K562 (cell line): ENCODE measurements at regions not wholly inside any gene's neighbourhood (a gene's known extent, or its start where the extent isn't known, plus 50 kb on each side); places are given as distances from the start of the nearest gene placed in this dataset.

Experiments used
- ATAC-seq: fragments of 200-7000 bp; cut with Tn5 transposase; 3 replicates; pipeline ENCODE4 v1.9.1; 2020; ENCODE audit warnings: moderate library complexity
- BruUV-seq: library from RNA; stranded (reverse); fragments of 400-500 nt; replicated peaks from 2 replicates; lab custom pipeline; 2021; lab: Mats Ljungman, UMichigan
- CTCF ChIA-PET: fragments of 300-600 bp; formaldehyde crosslinking; extraction: SDS; loops from one replicate; lab custom pipeline; 2021; ENCODE audit warnings: low intra/inter-chr PET ratio; lab: Yijun Ruan, JAX
- POLR2A ChIA-PET: fragments of 300-600, 350-650 bp; sonication (Branson Sonifier 250); formaldehyde crosslinking; extraction: SDS; loops from one replicate; lab custom pipeline; 2021; ENCODE audit warnings: antibody characterized with exemption, inconsistent platforms; lab: Yijun Ruan, JAX
- DNase-seq, 4 experiments: peaks; one replicate each; pipeline versions ENCODE4 v3.0.0 to v3.0.0-alpha.2; 2011 to 2018; ENCODE audit warnings: low spot score in 3 of 4, mixed read lengths in 3 of 4; ENCODE audit errors: extremely low read depth in 1 of 4
- FAIRE-seq: peaks from 2 replicates; lab custom pipeline; 2011; peaks lifted over from hg19 to GRCh38; lab: Jason Lieb, UNC
- H2AFZ ChIP-seq: 2 replicates; pipeline ENCODE4 v1.6.0; 2011; ENCODE audit warnings: low read depth, low read length, control low read depth, inconsistent platforms
- H3K27ac ChIP-seq: fragments of 200-600 bp; 3 replicates; pipeline ENCODE4 v1.8.0; 2011; ENCODE audit warnings: low read depth, mild to moderate bottlenecking, control low read depth, inconsistent platforms, low read length, moderate library complexity, mixed read lengths; ENCODE audit errors: extremely low read depth
- H3K27me3 ChIP-seq, 2 experiments: fragments of 300-600 bp in 1 of 2; 2 replicates in 1 of 2; 3 replicates in 1 of 2; pipeline versions ENCODE4 v1.6.0 to v1.8.0; 2011; ENCODE audit warnings: inconsistent platforms in 2 of 2, low read length in 2 of 2, mild to moderate bottlenecking in 1 of 2, mixed read lengths in 1 of 2, moderate library complexity in 1 of 2; ENCODE audit not compliant: control insufficient read depth in 2 of 2, insufficient read depth in 2 of 2
- H3K36me3 ChIP-seq: fragments of 300-600 bp; 3 replicates; pipeline ENCODE4 v1.8.0; 2011; ENCODE audit warnings: mild to moderate bottlenecking, low read length, inconsistent platforms; ENCODE audit not compliant: control insufficient read depth, insufficient read depth
- H3K4me1 ChIP-seq, 2 experiments: fragments of 200-600 bp in 1 of 2; replicated peaks in 1 of 2; 2 replicates in 1 of 2; 3 replicates in 1 of 2; pipeline versions ENCODE4 v1.5.1 to v1.8.0; 2011; ENCODE audit warnings: inconsistent platforms in 2 of 2, low read length in 2 of 2, mild to moderate bottlenecking in 1 of 2, mixed read lengths in 1 of 2, moderate library complexity in 1 of 2; ENCODE audit not compliant: control insufficient read depth in 2 of 2, insufficient read depth in 2 of 2
- H3K4me2 ChIP-seq: 2 replicates; pipeline ENCODE4 v1.6.1; 2011; ENCODE audit warnings: low read length, control low read depth, inconsistent platforms, mixed read lengths; ENCODE audit not compliant: insufficient read depth
- H3K4me3 ChIP-seq: fragments of 200-600 bp; sonication (generic), shearing (Covaris generic); 2 replicates; pipeline ENCODE4 v1.5.1; 2016; ENCODE audit warnings: control low read depth, inconsistent platforms
- H3K79me2 ChIP-seq: fragments of 200-600 bp; 3 replicates; pipeline ENCODE4 v1.8.0; 2011; ENCODE audit warnings: low read length, inconsistent platforms; ENCODE audit not compliant: control insufficient read depth, insufficient read depth
- H3K9ac ChIP-seq, 2 experiments: 2 replicates each; pipeline versions ENCODE4 v1.6.0 to v1.6.1; 2011; ENCODE audit warnings: low read depth in 2 of 2, low read length in 2 of 2, control low read depth in 1 of 2, inconsistent platforms in 1 of 2, mild to moderate bottlenecking in 1 of 2, mixed read lengths in 1 of 2; ENCODE audit not compliant: insufficient read depth in 1 of 2
- H3K9me1 ChIP-seq: one replicate; pipeline ENCODE4 v1.6.0; 2011; ENCODE audit warnings: inconsistent platforms, mild to moderate bottlenecking, low read length, moderate library complexity; ENCODE audit not compliant: control insufficient read depth, insufficient read depth
- H3K9me3 ChIP-seq: replicated peaks from 2 replicates; pipeline ENCODE4 v1.5.1; 2011; ENCODE audit warnings: low read depth, low read length, inconsistent platforms; ENCODE audit not compliant: control insufficient read depth, insufficient read depth
- H4K20me1 ChIP-seq: replicated peaks from 2 replicates; pipeline ENCODE4 v1.6.1; 2011; ENCODE audit warnings: low read length, inconsistent platforms, mixed read lengths; ENCODE audit not compliant: control insufficient read depth, insufficient read depth
- CHD7 ChIP-seq: fragments of 200-600 bp; sonication (generic); IDR thresholded peaks from one replicate; pipeline ENCODE4 v1.6.1; 2012; ENCODE audit warnings: mild to moderate bottlenecking, low read depth, low read length, inconsistent platforms
- HNRNPL ChIP-seq: fragments of 200-400 bp; formaldehyde crosslinking; IDR thresholded peaks from 2 replicates; pipeline ENCODE4 v1.6.1; 2017; ENCODE audit warnings: low read depth, mild to moderate bottlenecking, low read length
- PHTF2 ChIP-seq: fragments of 250-450 bp; sonication (Bioruptor Pico); IDR thresholded peaks from 2 replicates; pipeline ENCODE4 v1.5.0; 2021; ENCODE audit warnings: mild to moderate bottlenecking
- RHOXF2B ChIP-seq: fragments of 250-450 bp; sonication (Bioruptor Pico); conservative IDR thresholded peaks from 2 replicates; pipeline ENCODE4 v1.5.1; 2021
- TSC22D4 ChIP-seq: fragments of 450-650 bp; IDR thresholded peaks from 2 replicates; pipeline ENCODE4 v1.6.1; 2016; ENCODE audit warnings: missing genetic modification characterization, missing biosample characterization, control low read depth
- ZC3H11A ChIP-seq: IDR thresholded peaks from 2 replicates; pipeline ENCODE4 v1.6.1; 2012; ENCODE audit warnings: low read depth, low read length, improper control_type of control experiment
- WGBS: fragments of 100-300 bp; shearing (Covaris generic); methylation state at CpG from one replicate; pipeline ENCODE4 v1.1.6; 2016; ENCODE audit warnings: low coverage, mixed read lengths; ENCODE audit not compliant: insufficient coverage; ENCODE audit errors: missing lambda C conversion rate; 5-methylcytosine and 5-hydroxymethylcytosine counted together
- in situ Hi-C: fragments of 300-500 bp; cut with MboI; formaldehyde crosslinking; loops from 4 replicates; pipeline ENCODE4 v1.15.0; 2018; ENCODE audit warnings: inconsistent platforms, mixed read lengths
- intact Hi-C: fragments of 100-400 bp; cut with micrococcal nuclease; formaldehyde crosslinking; loops from 2 replicates; pipeline ENCODE4 v1.14.2; 2022

GRCh38 chr5:21159510-21160059, 1171.6 kb upstream of the CDH18 start:
- ATAC-seq (no peak), FAIRE-seq (no peak), DNase-seq (no peak)
- intact Hi-C loops, result no loop called here
- Histone ChIP-seq H4K20me1 (no peaks in the 10 kb centered on the region), H3K9me1 (no peaks in the 10 kb centered on the region), H3K27ac (no peak overlapping the region), H3K36me3 (no peaks in the 10 kb centered on the region), H3K9ac (no peak overlapping the region), H3K27me3 (no peaks in the 10 kb centered on the region), H2AFZ (no peak overlapping the region), H3K4me1 (no peaks in the 10 kb centered on the region), H3K9me3 (no peaks in the 10 kb centered on the region), H3K4me3 (no peak overlapping the region), H3K4me2 (no peak overlapping the region), H3K79me2 (no peaks in the 10 kb centered on the region)
- ChIA-PET POLR2A (no interaction called here), CTCF (no interaction called here)
- BruUV-seq, result no TSS peak
- 4% methylated on average over 3 of the region's 3 CpGs for WGBS
- in situ Hi-C loops, result no loop called here
- TF ChIP-seq RHOXF2B (no peak), ZC3H11A (no peak), PHTF2 (CRISPR knock-in tag) (no peak), TSC22D4 (no peak), CHD7 (no peak), HNRNPL (no peak)
